ENCODE measurements at regions not wholly inside any gene's neighbourhood (a gene's known extent, or its start where the extent isn't known, plus 50 kb on each side); places are given as distances from the start of the nearest gene placed in this dataset.
A peak's percentile ranks its signal among the peaks of the same experiment; 100 is the strongest.

DNA sequence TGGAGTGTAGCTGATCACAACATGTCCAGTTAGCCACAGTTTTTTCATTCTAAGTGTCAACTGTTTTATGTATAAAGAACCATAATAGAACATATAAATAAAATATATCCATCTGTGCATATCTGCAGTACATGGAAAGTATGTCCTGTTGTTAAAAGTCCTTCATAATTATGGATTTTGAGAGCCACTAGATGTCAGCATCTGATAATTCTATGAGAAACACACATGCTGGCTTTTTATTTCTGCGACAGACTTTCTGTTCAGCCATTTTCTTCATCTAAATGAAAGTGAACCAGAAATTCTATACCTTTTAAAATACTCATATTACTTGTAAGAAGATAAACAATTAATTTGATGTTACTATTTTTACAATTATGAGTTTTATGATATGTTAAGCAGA, 251.5 kb downstream of the GPM6A start:
- FAIRE-seq (no peak), DNase-seq (ENCODE audit: low read depth in 1 of 2, low spot score in 2 of 2) (no peak)
- CTCF ChIA-PET (ENCODE audit: partially characterized antibody), result interaction anchor here (1.1 kb wide), 2 partner anchors 11 to 300 kb away, joined by 3 to 4 read pairs; no protein-coding TSS in a partner anchor
- Histone ChIP-seq H3K4me2 (ENCODE audit: insufficient read depth in 1 of 2, low read depth in 2 of 2, low read length in 2 of 2) (no peak overlapping the region), H2BK5ac (ENCODE audit: low read depth, low read length) (no peak overlapping the region), H2BK120ac (replicated peaks; ENCODE audit: low read depth, low read length) (no peak overlapping the region), H3K4me1 (replicated peaks in 1 of 4; ENCODE audit: control insufficient read depth in 3 of 4, insufficient read depth in 4 of 4, low read length in 3 of 4) (no peaks in the 10 kb centered on the region), H3K79me1 (ENCODE audit: low read depth, low read length) (no peaks in the 10 kb centered on the region), H4K91ac (replicated peaks; ENCODE audit: insufficient read length, low read length) (no peak overlapping the region), H3K4me3 (ENCODE audit: extremely low read depth in 1 of 4, insufficient read depth in 2 of 4, low read depth in 3 of 4, low read length in 4 of 4) (no peak overlapping the region), H3K14ac (ENCODE audit: insufficient read length) (no peak overlapping the region), H2BK15ac (ENCODE audit: low read length) (no peak overlapping the region), H3K9ac (replicated peaks in 1 of 4; ENCODE audit: extremely low read depth in 1 of 4, low read depth in 3 of 4, low read length in 3 of 4) (no peak overlapping the region), H3K23me2 (ENCODE audit: low read depth, low read length) (no peaks in the 10 kb centered on the region), H3K79me2 (ENCODE audit: control insufficient read depth in 1 of 2, insufficient read depth in 2 of 2, low read length in 2 of 2) (no peaks in the 10 kb centered on the region), H3K27me3 (replicated peaks in 1 of 4; ENCODE audit: control insufficient read depth in 3 of 4, extremely low read depth in 1 of 4, insufficient read depth in 3 of 4, low read length in 3 of 4) (no peaks in the 10 kb centered on the region), H4K5ac (ENCODE audit: insufficient read length, low read depth, low read length) (no peak overlapping the region), H2AK5ac (ENCODE audit: low read depth, low read length) (no peak overlapping the region), H4K8ac (ENCODE audit: extremely low read depth, insufficient read depth, low read length) (no peak overlapping the region), H2AFZ (ENCODE audit: low read length) (no peak overlapping the region), H3K9me3 (ENCODE audit: insufficient read depth in 2 of 2, low read depth in 1 of 2, low read length in 1 of 2) (no peaks in the 10 kb centered on the region), H3K18ac (ENCODE audit: extremely low read depth, low read length) (no peak overlapping the region), H3K23ac (ENCODE audit: insufficient read length) (no peak overlapping the region), H4K20me1 (replicated peaks in 1 of 2; ENCODE audit: control insufficient read depth in 1 of 2, insufficient read depth in 2 of 2, low read length in 2 of 2) (no peaks in the 10 kb centered on the region), H3K56ac (replicated peaks; ENCODE audit: insufficient read length, low read depth, low read length) (no peak overlapping the region), H3K4ac (replicated peaks; ENCODE audit: insufficient read length, low read depth, low read length) (no peak overlapping the region), H3K27ac (ENCODE audit: low read depth, low read length) (no peak overlapping the region), H2BK20ac (ENCODE audit: low read length) (no peak overlapping the region), H3K36me3 (ENCODE audit: control insufficient read depth in 2 of 4, insufficient read depth in 4 of 4, low read length in 3 of 4) (no peaks in the 10 kb centered on the region), H2BK12ac (ENCODE audit: low read depth, low read length) (no peak overlapping the region)
- POLR2A ChIA-PET (ENCODE audit: partially characterized antibody), result no interaction called here
- 88% methylated on average over 1 of the region's 1 CpG; no CpG with 5 or more reads in 1 of the 2 experiments for WGBS, 2 experiments (ENCODE audit: extremely low coverage in 1 of 2, insufficient coverage in 1 of 2, insufficient read length in 1 of 2, insufficient replicate concordance in 2 of 2, low coverage in 1 of 2, low lambda C conversion rate in 2 of 2, missing lambda C conversion rate in 1 of 2)
- TF ChIP-seq RNF2 (IDR thresholded peaks at IDR 0.05; ENCODE audit: borderline replicate concordance, low read depth, low read length, missing control alignments, poor library complexity, severe bottlenecking), result no peak
- no peak for TF ChIP-seq SRF (IDR thresholded peaks at IDR 0.05; ENCODE audit: low read depth, low read length)
- TF ChIP-seq RAD21 (IDR thresholded peaks at IDR 0.05 in 1 of 2, conservative IDR thresholded peaks at IDR 0.05 in 1 of 2; ENCODE audit: low read depth in 2 of 2, low read length in 2 of 2), result peak; percentile 70 to 73
- TF ChIP-seq EP300 (IDR thresholded peaks at IDR 0.05; ENCODE audit: borderline replicate concordance in 1 of 2, low read depth in 2 of 2, low read length in 2 of 2), result no peak
- TF ChIP-seq CBX8 (IDR thresholded peaks at IDR 0.05; ENCODE audit: borderline replicate concordance, low read depth, low read length), result no peak

Data from H1 (cell line).